A673 (cell line): ENCODE measurements at regions not wholly inside any gene's neighbourhood (a gene's known extent, or its start where the extent isn't known, plus 50 kb on each side); places are given as distances from the start of the nearest gene placed in this dataset.

Experiments
- BruUV-seq: library from RNA; stranded (reverse); fragments of 400-500 nt; replicated peaks from 2 replicates; lab custom pipeline; 2021; lab: Mats Ljungman, UMichigan
- CTCF ChIA-PET: fragments of 300-600 bp; sonication (Branson Sonifier 250); formaldehyde crosslinking; loops from one replicate; lab custom pipeline; 2022; ENCODE audit warnings: antibody characterized with exemption; lab: Charles Lee
- POLR2A ChIA-PET: fragments of 300-600 bp; sonication (Branson Sonifier 250); formaldehyde crosslinking; loops from one replicate; lab custom pipeline; 2022; ENCODE audit warnings: antibody characterized with exemption; ENCODE audit not compliant: low non-redundant PET; lab: Charles Lee
- DNase-seq: peaks from one replicate; pipeline ENCODE4 v3.0.0-alpha.2; 2015; ENCODE audit warnings: low spot score
- H3K27ac ChIP-seq: fragments of 200-600 bp; sonication (generic); 2 replicates; pipeline ENCODE4 v1.5.1; 2016; ENCODE audit warnings: mixed run types, low read depth, mild to moderate bottlenecking, mixed read lengths, antibody characterized with exemption, low read length; ENCODE audit not compliant: poor library complexity, severe bottlenecking
- H3K27me3 ChIP-seq: fragments of 200-600 bp; sonication (generic); replicated peaks from 2 replicates; pipeline ENCODE4 v1.6.1; 2017; ENCODE audit warnings: mixed run types, low read depth, mild to moderate bottlenecking, mixed read lengths, antibody characterized with exemption, low read length; ENCODE audit not compliant: insufficient read depth, poor library complexity
- H3K36me3 ChIP-seq: fragments of 200-600 bp; sonication (generic); 2 replicates; pipeline ENCODE4 v1.6.1; 2016; ENCODE audit warnings: mixed run types, mild to moderate bottlenecking, mixed read lengths, antibody characterized with exemption, low read length; ENCODE audit not compliant: insufficient read depth, poor library complexity, severe bottlenecking
- H3K4me1 ChIP-seq: fragments of 200-600 bp; sonication (generic); 2 replicates; pipeline ENCODE4 v1.6.1; 2017; ENCODE audit warnings: mixed run types, mild to moderate bottlenecking, mixed read lengths, antibody characterized with exemption, low read length; ENCODE audit not compliant: insufficient read depth, poor library complexity, severe bottlenecking
- H3K4me3 ChIP-seq: fragments of 200-600 bp; sonication (generic); 2 replicates; pipeline ENCODE4 v1.5.1; 2016; ENCODE audit warnings: low read depth, mixed run types, mild to moderate bottlenecking, mixed read lengths, low read length; ENCODE audit not compliant: poor library complexity, severe bottlenecking
- H3K9me3 ChIP-seq: fragments of 200-600 bp; sonication (generic); 2 replicates; pipeline ENCODE4 v1.6.1; 2016; ENCODE audit warnings: mixed run types, low read depth, mild to moderate bottlenecking, mixed read lengths, antibody characterized with exemption, low read length; ENCODE audit not compliant: poor library complexity, severe bottlenecking
- EZH2 ChIP-seq: fragments of 200-600 bp; sonication (generic); IDR thresholded peaks from 2 replicates; pipeline ENCODE4 v1.6.1; 2017; ENCODE audit warnings: borderline replicate concordance, low read depth, mild to moderate bottlenecking, mixed read lengths, antibody characterized with exemption, low read length; ENCODE audit not compliant: poor library complexity, severe bottlenecking
- intact Hi-C: fragments of 100-400 bp; cut with micrococcal nuclease; formaldehyde crosslinking; loops from one replicate; pipeline ENCODE4 v1.10.0; 2022; ENCODE audit not compliant: unreplicated experiment
- TF ChIP-seq, protein P1 (sequence below): fragments of 300-800, 200-600 bp; sonication (generic); conservative IDR thresholded peaks from 2 replicates; pipeline ENCODE4 v1.5.1; 2017; ENCODE audit warnings: low read depth, mild to moderate bottlenecking, antibody characterized with exemption, low read length, moderate library complexity, mixed read lengths

DNA sequence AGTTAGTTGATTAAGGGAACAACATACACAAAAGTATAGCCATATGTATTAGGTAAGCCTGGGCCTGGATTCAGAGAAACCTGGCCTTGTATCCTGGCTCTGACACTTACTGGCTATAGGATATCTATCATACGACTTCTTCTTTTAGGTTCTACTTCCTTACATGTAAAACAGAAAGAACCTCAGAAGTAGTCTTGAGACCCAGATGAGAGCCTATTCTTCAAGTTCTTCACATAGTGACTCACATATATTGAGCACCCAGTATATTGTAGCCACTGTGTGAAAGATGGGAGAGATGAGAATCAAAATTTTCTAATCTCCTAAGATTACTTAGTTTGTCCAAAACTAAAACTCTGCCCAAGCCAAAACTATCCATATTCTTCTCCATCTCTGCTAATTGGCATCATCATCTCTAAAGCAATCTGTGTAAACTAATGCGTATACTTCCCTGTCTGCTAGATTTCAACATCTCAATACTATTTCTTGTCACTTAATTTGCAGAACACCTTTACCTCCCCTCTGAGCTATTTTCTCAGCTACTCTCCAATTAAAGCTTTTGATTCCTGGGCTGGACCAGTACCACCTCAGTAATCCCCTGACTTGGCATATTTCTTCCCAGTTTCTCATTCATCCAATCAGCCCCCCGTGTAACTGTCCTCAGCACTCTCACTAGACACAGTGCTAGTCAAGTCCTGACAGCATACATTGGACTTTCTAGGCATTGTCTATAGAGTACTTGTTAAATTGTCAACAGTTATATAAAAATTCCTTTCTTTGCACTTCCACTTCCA is 53.5 kb upstream of the MET start:
- H3K36me3 ChIP-seq = no peaks in the 10 kb centered on the region
- no peaks in the 10 kb centered on the region for H3K4me1 ChIP-seq
- no peak overlapping the region for H3K4me3 ChIP-seq
- TF ChIP-seq EZH2 = no peak
- TF ChIP-seq, protein P1, sequence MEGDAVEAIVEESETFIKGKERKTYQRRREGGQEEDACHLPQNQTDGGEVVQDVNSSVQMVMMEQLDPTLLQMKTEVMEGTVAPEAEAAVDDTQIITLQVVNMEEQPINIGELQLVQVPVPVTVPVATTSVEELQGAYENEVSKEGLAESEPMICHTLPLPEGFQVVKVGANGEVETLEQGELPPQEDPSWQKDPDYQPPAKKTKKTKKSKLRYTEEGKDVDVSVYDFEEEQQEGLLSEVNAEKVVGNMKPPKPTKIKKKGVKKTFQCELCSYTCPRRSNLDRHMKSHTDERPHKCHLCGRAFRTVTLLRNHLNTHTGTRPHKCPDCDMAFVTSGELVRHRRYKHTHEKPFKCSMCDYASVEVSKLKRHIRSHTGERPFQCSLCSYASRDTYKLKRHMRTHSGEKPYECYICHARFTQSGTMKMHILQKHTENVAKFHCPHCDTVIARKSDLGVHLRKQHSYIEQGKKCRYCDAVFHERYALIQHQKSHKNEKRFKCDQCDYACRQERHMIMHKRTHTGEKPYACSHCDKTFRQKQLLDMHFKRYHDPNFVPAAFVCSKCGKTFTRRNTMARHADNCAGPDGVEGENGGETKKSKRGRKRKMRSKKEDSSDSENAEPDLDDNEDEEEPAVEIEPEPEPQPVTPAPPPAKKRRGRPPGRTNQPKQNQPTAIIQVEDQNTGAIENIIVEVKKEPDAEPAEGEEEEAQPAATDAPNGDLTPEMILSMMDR = no peak
- H3K9me3 ChIP-seq = no peaks in the 10 kb centered on the region
- intact Hi-C loops = no loop called here
- ChIA-PET CTCF (interaction anchor here (1.0 kb wide), 1 partner anchor 30 kb away, joined by 3 read pairs; no protein-coding TSS in a partner anchor), POLR2A (no interaction called here)
- BruUV-seq = no TSS peak
- H3K27ac ChIP-seq = no peak overlapping the region
- no peak for DNase-seq
- no peaks in the 10 kb centered on the region for H3K27me3 ChIP-seq

DNA sequence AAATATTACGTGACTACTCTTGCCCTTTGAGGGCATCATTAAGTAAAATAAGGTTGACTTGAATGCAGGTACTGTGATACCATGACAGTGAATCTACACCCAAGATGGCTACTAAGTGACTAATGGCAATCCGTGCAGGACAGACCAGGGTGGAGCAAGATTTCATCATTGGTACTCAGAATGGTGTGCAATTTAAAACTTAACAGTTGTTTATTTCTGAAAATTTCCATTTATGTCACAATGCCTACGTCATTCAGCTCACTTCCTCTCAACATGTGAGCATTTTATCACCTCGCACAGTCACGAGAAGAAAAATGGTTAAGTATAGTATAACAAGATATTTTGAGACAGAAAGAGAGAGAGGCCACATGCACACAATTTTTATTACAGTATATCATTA is 50.3 kb upstream of the MET start:
- DNase-seq = no peak
- ChIA-PET POLR2A (no interaction called here), CTCF (no interaction called here)
- H3K4me1 ChIP-seq = no peaks in the 10 kb centered on the region
- BruUV-seq = no TSS peak
- H3K36me3 ChIP-seq = no peaks in the 10 kb centered on the region
- no peaks in the 10 kb centered on the region for H3K9me3 ChIP-seq
- intact Hi-C loops = no loop called here
- TF ChIP-seq, protein P1 = no peak
- TF ChIP-seq EZH2 = no peak
- H3K4me3 ChIP-seq = no peak overlapping the region
- H3K27ac ChIP-seq = no peak overlapping the region
- H3K27me3 ChIP-seq = no peaks in the 10 kb centered on the region
